Testis (tissue), 2 donors: ENCODE measurements at regions not wholly inside any gene's neighbourhood (a gene's known extent, or its start where the extent isn't known, plus 50 kb on each side); places are given as distances from the start of the nearest gene placed in this dataset.
"Not testable (repeated sequence)": the region's sequence is repeated elsewhere in the genome, so short reads cannot be mapped to it uniquely, and the experiment has no call there.

Source experiments
- DNase-seq: peaks from one replicate; pipeline ENCODE4 v3.0.0-alpha.2; 2019
- H3K27ac ChIP-seq, 2 donors: fragments of 200-600 bp; sonication (generic); one replicate each; pipeline ENCODE4 v1.5.1; 2019
- H3K27me3 ChIP-seq: fragments of 200-600 bp; sonication (generic); one replicate; pipeline ENCODE4 v1.5.1; 2019
- H3K36me3 ChIP-seq: fragments of 200-600 bp; sonication (generic); one replicate; pipeline ENCODE4 v1.5.1; 2017; ENCODE audit warnings: low read depth; ENCODE audit errors: missing control alignments
- H3K4me1 ChIP-seq: fragments of 200-600 bp; sonication (generic); one replicate; pipeline ENCODE4 v1.5.1; 2019
- H3K4me3 ChIP-seq, 2 donors: fragments of 200-600 bp; sonication (generic); one replicate each; pipeline ENCODE4 v1.5.1; 2017 to 2019
- H3K9me3 ChIP-seq: fragments of 200-600 bp; sonication (generic); one replicate; pipeline ENCODE4 v1.5.1; 2017
- CTCF ChIP-seq, 3 experiments: fragments of 450-650 bp in 2 of 3; fragments of 200-600 bp in 1 of 3; sonication (generic) in 1 of 3; IDR thresholded peaks; one replicate each; pipeline ENCODE4 v1.5.1; 2016 to 2019; ENCODE audit warnings: antibody characterized with exemption in 3 of 3, mild to moderate bottlenecking in 2 of 3, moderate library complexity in 1 of 3
- POLR2A ChIP-seq: fragments of 450-650 bp; IDR thresholded peaks from one replicate; pipeline ENCODE4 v1.6.1; 2017; ENCODE audit warnings: antibody characterized with exemption, mild to moderate bottlenecking, moderate library complexity
- WGBS, 2 donors: methylation state at CpG; one replicate each; pipeline ENCODE4 v1.1.5; 2018; 5-methylcytosine and 5-hydroxymethylcytosine counted together
- intact Hi-C: fragments of 100-400 bp; cut with DNase I; formaldehyde crosslinking; loops from one replicate; pipeline ENCODE4 v1.15.1; 2023; ENCODE audit warnings: low total_unique reads

DNA sequence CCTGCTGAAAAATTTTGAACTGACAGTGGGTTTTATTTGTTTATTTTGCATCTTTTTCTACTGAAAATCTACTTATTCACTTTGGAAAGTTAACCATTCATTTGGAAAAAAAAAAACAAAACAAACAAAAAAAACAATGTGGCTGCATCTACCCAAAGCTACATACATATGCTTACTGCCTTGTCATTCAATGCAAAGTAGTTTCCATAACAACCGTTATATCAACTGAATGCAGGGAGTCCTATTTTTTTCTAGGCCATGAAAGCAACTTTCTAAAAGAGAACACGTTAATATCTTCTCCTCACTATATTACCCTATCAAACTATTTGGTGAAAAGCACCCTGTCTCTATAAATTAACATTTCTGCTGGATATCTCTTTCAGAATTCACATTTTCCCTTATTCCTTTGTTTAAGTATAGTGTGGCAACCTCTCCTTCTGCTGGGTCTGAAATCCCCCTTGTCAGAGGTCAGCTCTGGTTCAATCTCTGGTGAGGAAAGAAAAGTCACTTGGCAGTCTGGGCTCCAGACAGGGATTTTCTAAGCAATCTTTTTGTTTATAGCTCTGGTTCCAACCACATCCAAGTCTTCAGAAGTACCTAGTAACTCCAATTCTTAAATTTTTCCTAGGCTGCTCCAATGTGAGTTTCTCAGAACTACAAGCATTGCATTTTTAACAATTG lies 528.4 kb upstream of the TOM1L1 start:
- intact Hi-C loops = no loop called here
- Histone ChIP-seq H3K9me3 (no peaks in the 10 kb centered on the region), H3K36me3 (no peaks in the 10 kb centered on the region), H3K27me3 (no peaks in the 10 kb centered on the region), H3K4me3 (no peak overlapping the region), H3K4me1 (no peaks in the 10 kb centered on the region), H3K27ac (no peak overlapping the region)
- no peak for TF ChIP-seq POLR2A
- TF ChIP-seq CTCF (IDR thresholded peaks at IDR 0.05) = no peak
- DNase-seq = no peak
- 64 to 69% methylated on average over 2 of the region's 2 CpGs for WGBS, 2 donors

DNA sequence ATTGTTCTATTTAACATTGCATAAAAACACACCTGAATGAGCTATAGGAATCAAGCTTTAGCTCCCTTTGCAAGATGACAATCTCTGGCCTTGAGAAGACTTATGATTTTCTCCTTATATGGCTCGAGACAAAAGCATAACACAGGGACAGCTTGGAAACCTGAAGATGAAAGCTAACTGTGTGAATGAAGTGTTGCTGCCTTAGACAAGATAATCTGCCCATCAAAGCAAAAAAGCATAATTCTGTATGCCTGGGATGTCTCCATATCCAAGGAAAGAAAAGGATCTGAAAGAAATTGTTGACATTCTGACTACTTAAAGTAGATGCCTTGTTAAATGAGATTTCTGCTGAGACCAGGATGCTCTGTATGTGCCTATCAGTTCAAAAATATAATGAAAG lies 526.7 kb upstream of the TOM1L1 start:
- no peaks in the 10 kb centered on the region for H3K27me3 ChIP-seq
- DNase-seq = no peak
- no peak for TF ChIP-seq POLR2A
- TF ChIP-seq CTCF (IDR thresholded peaks at IDR 0.05) = no peak
- WGBS, 2 donors = 33 to 35% methylated on average over 1 of the region's 1 CpG
- intact Hi-C loops = no loop called here
- no peak overlapping the region for H3K27ac ChIP-seq
- no peaks in the 10 kb centered on the region for H3K4me1 ChIP-seq
- no peaks in the 10 kb centered on the region for H3K36me3 ChIP-seq
- no peak overlapping the region for H3K4me3 ChIP-seq
- no peaks in the 10 kb centered on the region for H3K9me3 ChIP-seq

GRCh38 chr17:54376409-54376808 lies 524.2 kb upstream of the TOM1L1 start:
- H3K27me3 ChIP-seq, H3K4me1 ChIP-seq, H3K4me3 ChIP-seq, DNase-seq, intact Hi-C loops, H3K27ac ChIP-seq, H3K9me3 ChIP-seq, H3K36me3 ChIP-seq: not testable (repeated sequence)
- 94 to 95% methylated on average over 6 of the region's 6 CpGs for WGBS, 2 donors

DNA sequence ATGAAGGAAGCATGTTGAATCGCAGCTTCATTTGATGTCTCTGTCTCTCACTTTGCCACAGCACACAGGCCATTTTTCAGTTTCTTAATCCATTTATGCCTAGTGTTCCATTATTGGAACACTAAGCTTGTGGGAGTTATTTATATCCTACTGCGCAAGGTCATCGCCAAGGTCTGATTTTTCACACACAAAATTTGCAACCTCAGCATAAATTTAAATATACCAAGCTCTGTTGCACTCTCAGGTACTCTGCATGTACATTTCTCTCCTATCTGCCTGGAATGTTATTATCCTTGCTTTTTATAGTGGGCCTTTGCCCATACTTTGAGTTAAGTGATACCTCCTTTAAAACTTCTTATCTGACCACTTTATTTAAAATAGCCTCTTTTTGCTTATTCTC lies 519.2 kb upstream of the TOM1L1 start:
- no peak overlapping the region for H3K4me3 ChIP-seq
- intact Hi-C loops = no loop called here
- no peaks in the 10 kb centered on the region for H3K9me3 ChIP-seq
- H3K27ac ChIP-seq = no peak overlapping the region
- DNase-seq = no peak
- TF ChIP-seq POLR2A = no peak
- TF ChIP-seq CTCF (IDR thresholded peaks at IDR 0.05) = no peak
- H3K27me3 ChIP-seq = no peaks in the 10 kb centered on the region
- no peaks in the 10 kb centered on the region for H3K4me1 ChIP-seq
- WGBS, 2 donors = 93 to 94% methylated on average over 3 of the region's 3 CpGs
- H3K36me3 ChIP-seq = no peaks in the 10 kb centered on the region

- Histone ChIP-seq H3K4me1 (no peaks in the 10 kb centered on the region), H3K4me3 (no peak overlapping the region)
- intact Hi-C loops = no loop called here
Measured at GRCh38 chr17:54404259-54404658, 496.4 kb upstream of the TOM1L1 start.

More at GRCh38 chr17:54404259-54404658, 496.4 kb upstream of the TOM1L1 start:
- TF ChIP-seq CTCF (IDR thresholded peaks at IDR 0.05) (no peak), POLR2A (no peak)
- H3K27me3 ChIP-seq = no peaks in the 10 kb centered on the region
- no peak for DNase-seq
- WGBS, 2 donors = 73 to 74% methylated on average over 1 of the region's 1 CpG
- H3K9me3 ChIP-seq = no peaks in the 10 kb centered on the region
- H3K36me3 ChIP-seq = no peaks in the 10 kb centered on the region
- no peak overlapping the region for H3K27ac ChIP-seq
